H1 (cell line): ENCODE measurements at regions not wholly inside any gene's neighbourhood (a gene's known extent, or its start where the extent isn't known, plus 50 kb on each side); places are given as distances from the start of the nearest gene placed in this dataset.

ENCODE experiments used
- CTCF ChIA-PET: fragments of 300-600 bp; sonication (Branson Sonifier 250); formaldehyde crosslinking; loops from one replicate; lab custom pipeline; 2021; ENCODE audit not compliant: partially characterized antibody; lab: Charles Lee
- POLR2A ChIA-PET: fragments of 300-600 bp; sonication (Branson Sonifier 250); formaldehyde crosslinking; loops from one replicate; lab custom pipeline; 2021; ENCODE audit warnings: inconsistent platforms; ENCODE audit not compliant: partially characterized antibody; lab: Charles Lee
- DNase-seq, 2 experiments: peaks; one replicate each; pipeline versions ENCODE4 v3.0.0 to v3.0.0-alpha.2; 2010 to 2022; ENCODE audit warnings: low spot score in 2 of 2, low read depth in 1 of 2, mixed read lengths in 1 of 2
- FAIRE-seq: peaks from 2 replicates; lab custom pipeline; 2011; peaks lifted over from hg19 to GRCh38; lab: Jason Lieb, UNC
- H2AFZ ChIP-seq: 2 replicates; pipeline ENCODE4 v1.8.1; 2012; ENCODE audit warnings: low read length, inconsistent platforms
- H2AK5ac ChIP-seq: 2 replicates; pipeline ENCODE4 v1.6.1; 2013; ENCODE audit warnings: low read depth, low read length
- H2BK120ac ChIP-seq: replicated peaks from 2 replicates; pipeline ENCODE3; 2013; ENCODE audit warnings: low read depth, low read length, inconsistent platforms
- H2BK12ac ChIP-seq: 2 replicates; pipeline ENCODE4 v1.6.1; 2013; ENCODE audit warnings: low read depth, low read length
- H2BK15ac ChIP-seq: 2 replicates; pipeline ENCODE4 v1.6.1; 2013; ENCODE audit warnings: low read length
- H2BK20ac ChIP-seq: 2 replicates; pipeline ENCODE4 v1.6.1; 2013; ENCODE audit warnings: low read length
- H2BK5ac ChIP-seq: 2 replicates; pipeline ENCODE4 v1.6.1; 2013; ENCODE audit warnings: low read depth, low read length
- H3K14ac ChIP-seq: 2 replicates; pipeline ENCODE4 v1.6.1; 2013; ENCODE audit warnings: inconsistent platforms; ENCODE audit not compliant: insufficient read length
- H3K18ac ChIP-seq: 2 replicates; pipeline ENCODE4 v1.6.1; 2013; ENCODE audit warnings: low read length; ENCODE audit errors: extremely low read depth
- H3K23ac ChIP-seq: 2 replicates; pipeline ENCODE4 v1.6.1; 2013; ENCODE audit warnings: inconsistent platforms; ENCODE audit not compliant: insufficient read length
- H3K23me2 ChIP-seq: 2 replicates; pipeline ENCODE4 v1.6.1; 2013; ENCODE audit warnings: low read depth, low read length
- H3K27ac ChIP-seq: 2 replicates; pipeline ENCODE4 v1.6.1; 2011; ENCODE audit warnings: low read depth, low read length, inconsistent platforms
- H3K27me3 ChIP-seq, 4 experiments: replicated peaks in 1 of 4; 1 replicate in 1 of 4; 2 replicates in 3 of 4; pipeline versions ENCODE4 v1.6.1 to v1.8.1; 2011 to 2013; ENCODE audit warnings: low read length in 3 of 4, mild to moderate bottlenecking in 3 of 4, inconsistent platforms in 2 of 4, mixed read lengths in 2 of 4, moderate library complexity in 1 of 4; ENCODE audit not compliant: control insufficient read depth in 3 of 4, insufficient read depth in 3 of 4; ENCODE audit errors: extremely low read depth in 1 of 4
- H3K36me3 ChIP-seq, 4 experiments: 2 replicates each; pipeline versions ENCODE4 v1.6.1 to v1.8.1; 2011 to 2013; ENCODE audit warnings: mild to moderate bottlenecking in 4 of 4, low read length in 3 of 4, moderate library complexity in 2 of 4, control low read depth in 1 of 4, inconsistent platforms in 1 of 4; ENCODE audit not compliant: insufficient read depth in 4 of 4, control insufficient read depth in 2 of 4
- H3K4ac ChIP-seq: replicated peaks from 2 replicates; pipeline ENCODE3; 2013; ENCODE audit warnings: low read length, low read depth, mixed read lengths, inconsistent platforms; ENCODE audit not compliant: insufficient read length
- H3K4me1 ChIP-seq, 4 experiments: replicated peaks in 1 of 4; 1 replicate in 1 of 4; 2 replicates in 3 of 4; pipeline versions ENCODE4 v1.6.1 to v1.8.1; 2011 to 2013; ENCODE audit warnings: low read length in 3 of 4, inconsistent platforms in 2 of 4, mixed read lengths in 1 of 4; ENCODE audit not compliant: insufficient read depth in 4 of 4, control insufficient read depth in 3 of 4
- H3K4me2 ChIP-seq, 2 experiments: 2 replicates each; pipeline versions ENCODE4 v1.6.1 to v1.8.1; 2011 to 2013; ENCODE audit warnings: low read depth in 2 of 2, low read length in 2 of 2, control low read depth in 1 of 2, inconsistent platforms in 1 of 2, mild to moderate bottlenecking in 1 of 2; ENCODE audit not compliant: insufficient read depth in 1 of 2
- H3K4me3 ChIP-seq, 4 experiments: fragments of 200-600, 300-600 bp in 1 of 4; sonication (generic), shearing (Covaris generic), sonication (Bioruptor Twin) in 1 of 4; 2 replicates each; pipeline versions ENCODE4 v1.5.1 to v1.8.1; 2011 to 2016; ENCODE audit warnings: low read length in 4 of 4, low read depth in 3 of 4, control low read depth in 2 of 4, inconsistent platforms in 2 of 4, mild to moderate bottlenecking in 2 of 4, mixed read lengths in 1 of 4, moderate library complexity in 1 of 4; ENCODE audit not compliant: insufficient read depth in 2 of 4; ENCODE audit errors: extremely low read depth in 1 of 4
- H3K56ac ChIP-seq: replicated peaks from 2 replicates; pipeline ENCODE3; 2013; ENCODE audit warnings: low read depth, mild to moderate bottlenecking, mixed read lengths, low read length, inconsistent platforms; ENCODE audit not compliant: insufficient read length
- H3K79me1 ChIP-seq: 2 replicates; pipeline ENCODE4 v1.6.1; 2013; ENCODE audit warnings: low read depth, low read length, control low read depth
- H3K79me2 ChIP-seq, 2 experiments: 2 replicates each; pipeline versions ENCODE4 v1.6.1 to v1.8.1; 2012 to 2013; ENCODE audit warnings: low read length in 2 of 2, mild to moderate bottlenecking in 2 of 2, inconsistent platforms in 1 of 2; ENCODE audit not compliant: insufficient read depth in 2 of 2, control insufficient read depth in 1 of 2
- H3K9ac ChIP-seq, 4 experiments: replicated peaks in 1 of 4; 1 replicate in 1 of 4; 2 replicates in 3 of 4; pipeline versions ENCODE4 v1.6.1 to v1.8.1; 2011 to 2013; ENCODE audit warnings: low read depth in 3 of 4, low read length in 3 of 4, control low read depth in 2 of 4, mild to moderate bottlenecking in 2 of 4, moderate library complexity in 2 of 4, inconsistent platforms in 1 of 4; ENCODE audit errors: extremely low read depth in 1 of 4
- H3K9me3 ChIP-seq, 2 experiments: 2 replicates each; pipeline versions ENCODE4 v1.6.1 to v1.8.1; 2012 to 2013; ENCODE audit warnings: mild to moderate bottlenecking in 2 of 2, moderate library complexity in 2 of 2, control low read depth in 1 of 2, inconsistent platforms in 1 of 2, low read depth in 1 of 2, low read length in 1 of 2, mixed read lengths in 1 of 2; ENCODE audit not compliant: insufficient read depth in 2 of 2
- H4K20me1 ChIP-seq, 2 experiments: replicated peaks in 1 of 2; 2 replicates each; pipeline versions ENCODE3 to v1.8.1; 2011 to 2013; ENCODE audit warnings: inconsistent platforms in 2 of 2, low read length in 2 of 2, mild to moderate bottlenecking in 1 of 2; ENCODE audit not compliant: insufficient read depth in 2 of 2, control insufficient read depth in 1 of 2
- H4K5ac ChIP-seq: 2 replicates; pipeline ENCODE4 v1.6.1; 2013; ENCODE audit warnings: low read length, low read depth, mixed read lengths, inconsistent platforms; ENCODE audit not compliant: insufficient read length
- H4K8ac ChIP-seq: 2 replicates; pipeline ENCODE4 v1.8.0; 2013; ENCODE audit warnings: mild to moderate bottlenecking, moderate library complexity, low read length, inconsistent platforms; ENCODE audit not compliant: insufficient read depth; ENCODE audit errors: extremely low read depth
- H4K91ac ChIP-seq: replicated peaks from 2 replicates; pipeline ENCODE3; 2013; ENCODE audit warnings: low read length, mixed read lengths, inconsistent platforms; ENCODE audit not compliant: insufficient read length
- CBX5 ChIP-seq: fragments of 300-800, 300-1000 bp; sonication (generic); IDR thresholded peaks from 2 replicates; pipeline ENCODE4 v1.7.1; 2016; ENCODE audit warnings: antibody characterized with exemption, low read length, low read depth
- CEBPB ChIP-seq: IDR thresholded peaks from 2 replicates; pipeline ENCODE4 v1.6.1; 2012; ENCODE audit warnings: low read depth, low read length
- GTF2F1 ChIP-seq: IDR thresholded peaks from 2 replicates; pipeline ENCODE4 v1.6.1; 2012; ENCODE audit warnings: low read depth, low read length, improper control_type of control experiment, borderline replicate concordance
- SIN3A ChIP-seq, 2 experiments: IDR thresholded peaks in 1 of 2; conservative IDR thresholded peaks in 1 of 2; 2 replicates each; pipeline ENCODE4 v1.6.1; 2011 to 2012; ENCODE audit warnings: low read length in 2 of 2, improper control_type of control experiment in 1 of 2, low read depth in 1 of 2, mild to moderate bottlenecking in 1 of 2
- SRF ChIP-seq: IDR thresholded peaks from 2 replicates; pipeline ENCODE4 v1.6.1; 2011; ENCODE audit warnings: mild to moderate bottlenecking, low read depth, low read length, moderate library complexity
- TAF7 ChIP-seq: optimal IDR thresholded peaks from 2 replicates; pipeline ENCODE3; 2011; ENCODE audit warnings: low read depth, mild to moderate bottlenecking, inconsistent platforms, low read length, moderate library complexity, borderline replicate concordance
- TCF12 ChIP-seq: IDR thresholded peaks from 2 replicates; pipeline ENCODE4 v1.6.1; 2011; ENCODE audit warnings: low read depth, mild to moderate bottlenecking, low read length
- TEAD4 ChIP-seq: IDR thresholded peaks from 2 replicates; pipeline ENCODE4 v1.6.1; 2012; ENCODE audit warnings: low read depth, low read length, inconsistent platforms, mixed read lengths
- TF ChIP-seq, protein P1 (sequence below): IDR thresholded peaks from 2 replicates; pipeline ENCODE4 v1.6.1; 2011; ENCODE audit warnings: low read length, improper control_type of control experiment
- TF ChIP-seq, protein P2 (sequence below), 3 experiments: IDR thresholded peaks; 1 replicate in 2 of 3; 2 replicates in 1 of 3; pipeline versions ENCODE4 v1.5.1 to v1.6.1; 2011; ENCODE audit warnings: low read length in 3 of 3, mild to moderate bottlenecking in 3 of 3, inconsistent platforms in 2 of 3, low read depth in 1 of 3, moderate library complexity in 1 of 3; ENCODE audit not compliant: insufficient read depth in 1 of 3; ENCODE audit errors: control extremely low read depth in 1 of 3
- TF ChIP-seq, protein P3 (sequence below): IDR thresholded peaks from 2 replicates; pipeline ENCODE4 v1.6.1; 2011; ENCODE audit warnings: low read depth, mild to moderate bottlenecking, low read length; ENCODE audit not compliant: insufficient read depth

DNA sequence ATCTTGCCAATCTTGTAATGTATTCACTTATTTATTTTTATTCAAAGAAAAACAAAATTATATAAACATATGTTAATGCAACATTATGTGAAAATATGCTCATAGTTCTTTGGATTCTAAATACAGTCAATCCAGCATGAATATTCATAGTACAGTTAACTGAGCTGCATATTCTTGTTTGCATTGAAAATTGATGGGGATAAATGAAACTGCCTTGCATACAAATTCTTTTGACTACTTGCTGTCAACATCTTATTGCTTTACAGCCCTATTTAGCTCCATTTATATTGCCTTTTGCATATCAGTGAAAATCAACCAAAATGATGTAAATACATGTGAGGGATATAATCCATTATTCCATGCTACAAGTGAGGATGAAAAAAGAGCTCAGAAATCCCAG is 135.3 kb downstream of the CCER1 start:
- Histone ChIP-seq H2AFZ (no peak overlapping the region), H3K56ac (no peak overlapping the region), H3K9me3 (peaks cover 0 to 4% of the 10 kb centered on the region in 2 experiments; a peak in 1 of 4 replicates), H3K79me2 (no peaks in the 10 kb centered on the region), H3K4ac (no peak overlapping the region), H2BK15ac (no peak overlapping the region), H3K79me1 (no peaks in the 10 kb centered on the region), H3K23ac (no peak overlapping the region), H3K27ac (no peak overlapping the region), H3K18ac (no peak overlapping the region), H4K5ac (no peak overlapping the region), H3K23me2 (no peaks in the 10 kb centered on the region), H2AK5ac (no peak overlapping the region), H2BK5ac (no peak overlapping the region), H4K91ac (no peak overlapping the region), H4K8ac (no peak overlapping the region), H3K27me3 (no peaks in the 10 kb centered on the region; a peak in 1 of 7 replicates), H2BK20ac (no peak overlapping the region), H3K9ac (no peak overlapping the region), H2BK12ac (no peak overlapping the region), H2BK120ac (no peak overlapping the region), H3K36me3 (no peaks in the 10 kb centered on the region), H3K4me1 (no peaks in the 10 kb centered on the region), H3K4me3 (no peak overlapping the region), H3K14ac (no peak overlapping the region), H3K4me2 (no peak overlapping the region), H4K20me1 (no peaks in the 10 kb centered on the region)
- ChIA-PET CTCF (interaction anchor here (1.4 kb wide), 1 partner anchor 33 kb away, joined by 3 read pairs; no protein-coding TSS in a partner anchor), POLR2A (no interaction called here)
- no peak for DNase-seq
- FAIRE-seq: no peak
- TF ChIP-seq TAF7: no peak
- no peak for TF ChIP-seq CEBPB
- TF ChIP-seq, protein P1, sequence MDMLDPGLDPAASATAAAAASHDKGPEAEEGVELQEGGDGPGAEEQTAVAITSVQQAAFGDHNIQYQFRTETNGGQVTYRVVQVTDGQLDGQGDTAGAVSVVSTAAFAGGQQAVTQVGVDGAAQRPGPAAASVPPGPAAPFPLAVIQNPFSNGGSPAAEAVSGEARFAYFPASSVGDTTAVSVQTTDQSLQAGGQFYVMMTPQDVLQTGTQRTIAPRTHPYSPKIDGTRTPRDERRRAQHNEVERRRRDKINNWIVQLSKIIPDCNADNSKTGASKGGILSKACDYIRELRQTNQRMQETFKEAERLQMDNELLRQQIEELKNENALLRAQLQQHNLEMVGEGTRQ: no peak
- TF ChIP-seq TCF12: no peak
- no peak for TF ChIP-seq CBX5
- no peak for TF ChIP-seq SRF
- TF ChIP-seq, protein P2, sequence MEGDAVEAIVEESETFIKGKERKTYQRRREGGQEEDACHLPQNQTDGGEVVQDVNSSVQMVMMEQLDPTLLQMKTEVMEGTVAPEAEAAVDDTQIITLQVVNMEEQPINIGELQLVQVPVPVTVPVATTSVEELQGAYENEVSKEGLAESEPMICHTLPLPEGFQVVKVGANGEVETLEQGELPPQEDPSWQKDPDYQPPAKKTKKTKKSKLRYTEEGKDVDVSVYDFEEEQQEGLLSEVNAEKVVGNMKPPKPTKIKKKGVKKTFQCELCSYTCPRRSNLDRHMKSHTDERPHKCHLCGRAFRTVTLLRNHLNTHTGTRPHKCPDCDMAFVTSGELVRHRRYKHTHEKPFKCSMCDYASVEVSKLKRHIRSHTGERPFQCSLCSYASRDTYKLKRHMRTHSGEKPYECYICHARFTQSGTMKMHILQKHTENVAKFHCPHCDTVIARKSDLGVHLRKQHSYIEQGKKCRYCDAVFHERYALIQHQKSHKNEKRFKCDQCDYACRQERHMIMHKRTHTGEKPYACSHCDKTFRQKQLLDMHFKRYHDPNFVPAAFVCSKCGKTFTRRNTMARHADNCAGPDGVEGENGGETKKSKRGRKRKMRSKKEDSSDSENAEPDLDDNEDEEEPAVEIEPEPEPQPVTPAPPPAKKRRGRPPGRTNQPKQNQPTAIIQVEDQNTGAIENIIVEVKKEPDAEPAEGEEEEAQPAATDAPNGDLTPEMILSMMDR (IDR thresholded peaks at IDR 0.05; ENCODE audit: control extremely low read depth in 1 of 3, insufficient read depth in 1 of 3, low read depth in 1 of 3, low read length in 3 of 3): no peak
- TF ChIP-seq GTF2F1: no peak
- TF ChIP-seq, protein P3, sequence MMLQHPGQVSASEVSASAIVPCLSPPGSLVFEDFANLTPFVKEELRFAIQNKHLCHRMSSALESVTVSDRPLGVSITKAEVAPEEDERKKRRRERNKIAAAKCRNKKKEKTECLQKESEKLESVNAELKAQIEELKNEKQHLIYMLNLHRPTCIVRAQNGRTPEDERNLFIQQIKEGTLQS: no peak
- no peak for TF ChIP-seq SIN3A (conservative IDR thresholded peaks at IDR 0.05 in 1 of 2, IDR thresholded peaks at IDR 0.05 in 1 of 2; ENCODE audit: low read depth in 1 of 2, low read length in 2 of 2)
- TF ChIP-seq TEAD4: no peak
